Heart right ventricle (tissue), 16 donors: ENCODE measurements at regions not wholly inside any gene's neighbourhood (a gene's known extent, or its start where the extent isn't known, plus 50 kb on each side); places are given as distances from the start of the nearest gene placed in this dataset.

ENCODE experiments used
- ATAC-seq, 8 donors: fragments of 200-7000 bp; cut with Tn5 transposase; one replicate each; pipeline ENCODE4 v1.9.1; 2020; ENCODE audit warnings: mild to moderate bottlenecking in 8 of 8, moderate library complexity in 8 of 8, moderate number of reproducible peaks in 1 of 8
- DNase-seq, 2 donors: peaks; one replicate each; pipeline ENCODE4 v3.0.0-alpha.2; 2020
- H3K27ac ChIP-seq, 10 donors: fragments of 200-600 bp; sonication (generic) in 2 of 10; one replicate each; pipeline versions ENCODE4 v1.5.0 to v1.8.0; 2020 to 2022; ENCODE audit warnings: mild to moderate bottlenecking in 3 of 10
- H3K27me3 ChIP-seq, 7 donors: fragments of 200-600 bp; one replicate each; pipeline ENCODE4 v1.8.0; 2021 to 2022; ENCODE audit warnings: mild to moderate bottlenecking in 2 of 7
- H3K36me3 ChIP-seq, 9 donors: fragments of 200-600 bp; sonication (generic) in 1 of 9; one replicate each; pipeline versions ENCODE4 v1.5.0 to v1.8.0; 2020 to 2022; ENCODE audit warnings: mild to moderate bottlenecking in 2 of 9
- H3K4me1 ChIP-seq, 9 donors: fragments of 200-600 bp; sonication (generic) in 1 of 9; one replicate each; pipeline versions ENCODE4 v1.5.0 to v1.8.0; 2020 to 2022; ENCODE audit warnings: mild to moderate bottlenecking in 4 of 9
- H3K4me3 ChIP-seq, 10 donors: fragments of 200-600 bp; sonication (generic) in 2 of 10; one replicate each; pipeline versions ENCODE4 v1.5.0 to v1.8.0; 2020 to 2022; ENCODE audit warnings: mild to moderate bottlenecking in 7 of 10, moderate library complexity in 2 of 10
- H3K9me3 ChIP-seq, 11 donors: fragments of 200-600 bp in 10 of 11; sonication (generic) in 2 of 11; one replicate each; pipeline versions ENCODE4 v1.5.0 to v1.8.0; 2013 to 2022; ENCODE audit warnings: mild to moderate bottlenecking in 2 of 11, control low read depth in 1 of 11, moderate library complexity in 1 of 11
- WGBS, 2 donors: extraction: QIAGEN DNeasy Blood & Tissue Kit; methylation state at CpG; one replicate each; pipeline ENCODE4 v1.1.7; 2013; ENCODE audit warnings: inconsistent platforms in 1 of 2; 5-methylcytosine and 5-hydroxymethylcytosine counted together
- intact Hi-C, 10 donors: fragments of 100-400 bp; cut with DNase I; formaldehyde crosslinking; loops; one replicate each; pipeline versions ENCODE4 v1.11.1 to v1.14.2; 2022
- TF ChIP-seq, protein P1 (sequence below), 9 donors: fragments of 200-600 bp; sonication (generic) in 2 of 9; IDR thresholded peaks; one replicate each; pipeline versions ENCODE4 v1.5.0 to v1.8.0; 2021 to 2022; ENCODE audit warnings: antibody characterized with exemption in 9 of 9, mild to moderate bottlenecking in 5 of 9, moderate library complexity in 1 of 9
- donor health status: Arrhythmogenic right ventricular cardiomyopathy.
- donor health status: ischemic (EF 13 %, LVEDD 7.1; RV severe dilation, severe dysfunction).
- donor health status: healthy with polysubstance abuse.
- donor health status: DM: no; HTN: yes; CAD: no.
- donor health status: DM: no; HTN: no; CAD: no.
- donor health status: ischemic (EF 25% LVEDD 6.9; RV normal size, moderate dysfunction).
- donor health status: ischemic (EF 25% LVEDD 5.7; RV mildly dilated, moderate dysfunction).
- donor health status: healthy.
- donor health status: DM: yes; HTN: yes; CAD: no.
- donor health status: Ischemic cardiomyopathy.
- donor health status: ischemic (EF 35%, LVEDD 5.7; RV mildly dilated, moderate dysfunction).
- donor health status: nonischemic (EF 11% LVEDD 7.7; RV severe dilation, severe dysfunction).
- donor health status: DM: yes; HTN: yes; CAD: no.
- donor health status: PGD.
- donor health status: ischemic (EF 29% LVEDD 5.4; RV normal size, mild dysfunction).
- donor health status: nonischemic (EF 23%, LVEDD 6.1; RV moderate dilation, normal function).

- DNase-seq (no peak), ATAC-seq (no peak)
- WGBS, 2 donors: 88 to 92% methylated on average over 2 of the region's 2 CpGs
- Histone ChIP-seq H3K9me3 (peaks cover 0 to 27% (median 8%) of the 10 kb centered on the region in 11 donors), H3K27ac (no peak overlapping the region), H3K4me1 (no peaks in the 10 kb centered on the region), H3K27me3 (no peaks in the 10 kb centered on the region), H3K36me3 (no peaks in the 10 kb centered on the region), H3K4me3 (no peak overlapping the region)
- TF ChIP-seq, protein P1, sequence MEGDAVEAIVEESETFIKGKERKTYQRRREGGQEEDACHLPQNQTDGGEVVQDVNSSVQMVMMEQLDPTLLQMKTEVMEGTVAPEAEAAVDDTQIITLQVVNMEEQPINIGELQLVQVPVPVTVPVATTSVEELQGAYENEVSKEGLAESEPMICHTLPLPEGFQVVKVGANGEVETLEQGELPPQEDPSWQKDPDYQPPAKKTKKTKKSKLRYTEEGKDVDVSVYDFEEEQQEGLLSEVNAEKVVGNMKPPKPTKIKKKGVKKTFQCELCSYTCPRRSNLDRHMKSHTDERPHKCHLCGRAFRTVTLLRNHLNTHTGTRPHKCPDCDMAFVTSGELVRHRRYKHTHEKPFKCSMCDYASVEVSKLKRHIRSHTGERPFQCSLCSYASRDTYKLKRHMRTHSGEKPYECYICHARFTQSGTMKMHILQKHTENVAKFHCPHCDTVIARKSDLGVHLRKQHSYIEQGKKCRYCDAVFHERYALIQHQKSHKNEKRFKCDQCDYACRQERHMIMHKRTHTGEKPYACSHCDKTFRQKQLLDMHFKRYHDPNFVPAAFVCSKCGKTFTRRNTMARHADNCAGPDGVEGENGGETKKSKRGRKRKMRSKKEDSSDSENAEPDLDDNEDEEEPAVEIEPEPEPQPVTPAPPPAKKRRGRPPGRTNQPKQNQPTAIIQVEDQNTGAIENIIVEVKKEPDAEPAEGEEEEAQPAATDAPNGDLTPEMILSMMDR (IDR thresholded peaks at IDR 0.05): no peak
- intact Hi-C loops: no loop called here
Measured at GRCh38 chr4:126582737-126583136, 1050.0 kb upstream of the INTU start.

DNA sequence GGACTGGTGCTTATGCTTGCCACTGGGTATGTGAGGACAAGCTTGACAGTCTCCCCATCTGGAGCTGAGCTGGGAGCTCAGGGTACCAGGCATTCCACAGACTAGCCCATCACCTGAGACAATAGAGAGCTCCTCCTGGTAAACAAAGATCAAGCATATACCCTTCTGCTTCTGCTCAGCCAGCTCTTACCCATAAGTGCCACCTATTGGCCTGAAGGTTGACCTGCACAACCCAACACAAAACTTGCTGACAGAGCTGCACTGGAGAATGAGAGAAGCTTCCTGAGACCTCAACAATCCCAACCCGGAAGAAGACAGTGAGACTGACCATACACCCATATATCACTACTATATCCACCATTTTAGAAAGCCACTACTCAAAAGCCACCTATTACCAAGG is 1049.2 kb upstream of the INTU start:
- Histone ChIP-seq H3K27me3 (no peaks in the 10 kb centered on the region), H3K9me3 (peaks cover 0 to 27% (median 8%) of the 10 kb centered on the region in 11 donors), H3K27ac (no peak overlapping the region), H3K4me1 (no peaks in the 10 kb centered on the region), H3K4me3 (no peak overlapping the region), H3K36me3 (no peaks in the 10 kb centered on the region)
- DNase-seq (no peak), ATAC-seq (peak in 1 of 8 donors; percentile 29)
- TF ChIP-seq, protein P1 (IDR thresholded peaks at IDR 0.05): peak in 1 of 9 donors; percentile 10
- intact Hi-C loops: no loop called here
- 45 to 51% methylated on average over 1 of the region's 1 CpG for WGBS, 2 donors

- Histone ChIP-seq H3K27ac (no peak overlapping the region), H3K27me3 (no peaks in the 10 kb centered on the region), H3K4me1 (no peaks in the 10 kb centered on the region), H3K4me3 (no peak overlapping the region), H3K9me3 (peaks cover 0 to 33% (median 0%) of the 10 kb centered on the region in 11 donors), H3K36me3 (no peaks in the 10 kb centered on the region)
- ATAC-seq (no peak), DNase-seq (no peak)
- TF ChIP-seq, protein P1 (IDR thresholded peaks at IDR 0.05): no peak
- intact Hi-C loops: loop anchor here in 1 of 10 donors (10.0 kb wide), 1 partner anchor 363 kb away; no protein-coding TSS in a partner anchor
Measured at GRCh38 chr4:126591583-126591982, 1041.2 kb upstream of the INTU start.

- DNase-seq (no peak), ATAC-seq (no peak)
- TF ChIP-seq, protein P1 (IDR thresholded peaks at IDR 0.05): peak in 6 of 9 donors; percentile 17 to 33 (median 23)
- H3K27ac ChIP-seq: no peak overlapping the region
- H3K27me3 ChIP-seq: no peaks in the 10 kb centered on the region
- WGBS, 2 donors: 54 to 75% methylated on average over 3 of the region's 3 CpGs
- H3K36me3 ChIP-seq: no peaks in the 10 kb centered on the region
- H3K9me3 ChIP-seq: peaks cover 0 to 29% (median 0%) of the 10 kb centered on the region in 11 donors
- intact Hi-C loops: loop anchor here in 1 of 10 donors (10.0 kb wide), 1 partner anchor 363 kb away; no protein-coding TSS in a partner anchor
- H3K4me3 ChIP-seq: no peak overlapping the region
- no peaks in the 10 kb centered on the region for H3K4me1 ChIP-seq
Measured at GRCh38 chr4:126592088-126592487, 1040.7 kb upstream of the INTU start.
